Body of pancreas (tissue), 4 donors: ENCODE measurements at regions not wholly inside any gene's neighbourhood (a gene's known extent, or its start where the extent isn't known, plus 50 kb on each side); places are given as distances from the start of the nearest gene placed in this dataset.

Experiments used
- POLR2A ChIP-seq, 3 donors: fragments of 450-650 bp; IDR thresholded peaks; one replicate each; pipeline ENCODE4 v1.6.1; 2016; ENCODE audit warnings: antibody characterized with exemption in 3 of 3, mild to moderate bottlenecking in 2 of 3
- TF ChIP-seq, protein P1 (sequence below), 7 experiments: fragments of 450-650 bp in 4 of 7; fragments of 200-600 bp in 3 of 7; sonication (generic) in 3 of 7; IDR thresholded peaks; one replicate each; pipeline ENCODE4 v1.5.1; 2016 to 2019; ENCODE audit warnings: antibody characterized with exemption in 7 of 7

DNA sequence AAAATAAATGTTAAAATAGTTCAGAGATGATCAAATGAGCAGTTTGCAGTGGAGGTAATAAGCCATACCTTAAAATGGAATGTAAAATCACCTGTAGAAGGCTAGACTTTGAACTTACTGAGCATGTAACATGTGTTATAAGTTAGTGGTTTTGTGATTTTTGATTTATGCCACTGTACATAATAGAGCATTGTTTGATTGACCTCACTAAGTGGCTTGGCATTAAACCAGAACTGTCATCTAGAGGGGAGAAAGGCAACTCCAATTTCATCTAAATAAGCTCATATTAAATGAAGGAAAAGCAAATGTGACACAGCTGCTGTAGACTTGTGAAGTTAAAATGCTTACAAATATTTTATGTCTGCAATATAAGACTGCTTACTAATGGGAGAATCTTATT is 387.9 kb downstream of the ZIC1 start:
- TF ChIP-seq, protein P1, sequence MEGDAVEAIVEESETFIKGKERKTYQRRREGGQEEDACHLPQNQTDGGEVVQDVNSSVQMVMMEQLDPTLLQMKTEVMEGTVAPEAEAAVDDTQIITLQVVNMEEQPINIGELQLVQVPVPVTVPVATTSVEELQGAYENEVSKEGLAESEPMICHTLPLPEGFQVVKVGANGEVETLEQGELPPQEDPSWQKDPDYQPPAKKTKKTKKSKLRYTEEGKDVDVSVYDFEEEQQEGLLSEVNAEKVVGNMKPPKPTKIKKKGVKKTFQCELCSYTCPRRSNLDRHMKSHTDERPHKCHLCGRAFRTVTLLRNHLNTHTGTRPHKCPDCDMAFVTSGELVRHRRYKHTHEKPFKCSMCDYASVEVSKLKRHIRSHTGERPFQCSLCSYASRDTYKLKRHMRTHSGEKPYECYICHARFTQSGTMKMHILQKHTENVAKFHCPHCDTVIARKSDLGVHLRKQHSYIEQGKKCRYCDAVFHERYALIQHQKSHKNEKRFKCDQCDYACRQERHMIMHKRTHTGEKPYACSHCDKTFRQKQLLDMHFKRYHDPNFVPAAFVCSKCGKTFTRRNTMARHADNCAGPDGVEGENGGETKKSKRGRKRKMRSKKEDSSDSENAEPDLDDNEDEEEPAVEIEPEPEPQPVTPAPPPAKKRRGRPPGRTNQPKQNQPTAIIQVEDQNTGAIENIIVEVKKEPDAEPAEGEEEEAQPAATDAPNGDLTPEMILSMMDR (IDR thresholded peaks at IDR 0.05), result no peak
- no peak for TF ChIP-seq POLR2A (IDR thresholded peaks at IDR 0.05)
